ENCODE measurements at regions not wholly inside any gene's neighbourhood (a gene's known extent, or its start where the extent isn't known, plus 50 kb on each side); places are given as distances from the start of the nearest gene placed in this dataset.

- H3K4me1 ChIP-seq (replicated peaks in 1 of 2) = no peaks in the 10 kb centered on the region
- H3K4me3 ChIP-seq = no peak overlapping the region
- H3K27ac ChIP-seq = no peak overlapping the region
- in situ Hi-C loops (cut with MboI; ENCODE audit: low pct_unique_long_range_greater_than_20kb in 2 of 9, low sequenced_read_pairs in 9 of 9, unreplicated experiment in 9 of 9) = loop anchor here in 1 of 9 experiments (25.0 kb wide), 1 partner anchor 479 kb away; no protein-coding TSS in a partner anchor
- 0 to 100% (median 14%) methylated on average over 1 to 2 of the region's 2 CpGs; no CpG with 5 or more reads in 5 of the 10 experiments for WGBS, 10 experiments
- ATAC-seq (replicated peaks in 6 of 8) = peak in 3 of 8 experiments; percentile 43 to 61 (median 53)
Measured at GRCh38 chrX:113741744-113742143, 842.1 kb upstream of the HTR2C start.

GRCh38 chrX:113728937-113729336 is 854.9 kb upstream of the HTR2C start:
- Histone ChIP-seq H3K27ac (no peak overlapping the region), H3K4me3 (no peak overlapping the region), H3K4me1 (replicated peaks in 1 of 2) (no peaks in the 10 kb centered on the region)
- no peak for ATAC-seq (replicated peaks in 6 of 8)
- 42 to 80% (median 79%) methylated on average over 1 to 2 of the region's 2 CpGs; no CpG with 5 or more reads in 7 of the 10 experiments for WGBS, 10 experiments
- in situ Hi-C loops (cut with MboI; ENCODE audit: low pct_unique_long_range_greater_than_20kb in 2 of 9, low sequenced_read_pairs in 9 of 9, unreplicated experiment in 9 of 9) = loop anchor here in 1 of 9 experiments (25.0 kb wide), 1 partner anchor 467 kb away; no protein-coding TSS in a partner anchor

- WGBS, 10 experiments = 14 to 82% (median 41%) methylated on average over 1 to 3 of the region's 3 CpGs; no CpG with 5 or more reads in 6 of the 10 experiments
- no peaks in the 10 kb centered on the region for H3K4me1 ChIP-seq (replicated peaks in 1 of 2)
- no peak for ATAC-seq (replicated peaks in 6 of 8)
- no peak overlapping the region for H3K27ac ChIP-seq
- H3K4me3 ChIP-seq = no peak overlapping the region
- in situ Hi-C loops (cut with MboI; ENCODE audit: low pct_unique_long_range_greater_than_20kb in 2 of 9, low sequenced_read_pairs in 9 of 9, unreplicated experiment in 9 of 9) = loop anchor here in 1 of 9 experiments (25.0 kb wide), 1 partner anchor 465 kb away; no protein-coding TSS in a partner anchor
Measured at GRCh38 chrX:113726898-113727297, 857.0 kb upstream of the HTR2C start.

- 88 to 100% (median 97%) methylated on average over 1 to 4 of the region's 4 CpGs; no CpG with 5 or more reads in 6 of the 10 experiments for WGBS, 10 experiments
- no peak for ATAC-seq (replicated peaks in 6 of 8)
- in situ Hi-C loops (cut with MboI; ENCODE audit: low pct_unique_long_range_greater_than_20kb in 2 of 9, low sequenced_read_pairs in 9 of 9, unreplicated experiment in 9 of 9) = loop anchor here in 1 of 9 experiments (25.0 kb wide), 1 partner anchor 464 kb away; no protein-coding TSS in a partner anchor
- H3K27ac ChIP-seq = no peak overlapping the region
- H3K4me3 ChIP-seq = no peak overlapping the region
- H3K4me1 ChIP-seq (replicated peaks in 1 of 2) = no peaks in the 10 kb centered on the region
Measured at GRCh38 chrX:113726466-113726865, 857.4 kb upstream of the HTR2C start.

GRCh38 chrX:113726009-113726408 is 857.9 kb upstream of the HTR2C start:
- 48 to 100% (median 97%) methylated on average over 2 to 3 of the region's 3 CpGs; no CpG with 5 or more reads in 5 of the 10 experiments for WGBS, 10 experiments
- Histone ChIP-seq H3K4me3 (no peak overlapping the region), H3K27ac (no peak overlapping the region), H3K4me1 (replicated peaks in 1 of 2) (no peaks in the 10 kb centered on the region)
- in situ Hi-C loops (cut with MboI; ENCODE audit: low pct_unique_long_range_greater_than_20kb in 2 of 9, low sequenced_read_pairs in 9 of 9, unreplicated experiment in 9 of 9) = loop anchor here in 1 of 9 experiments (25.0 kb wide), 1 partner anchor 464 kb away; no protein-coding TSS in a partner anchor
- ATAC-seq (replicated peaks in 6 of 8) = no peak

- ATAC-seq (replicated peaks in 6 of 8) = no peak
- 20 to 80% (median 42%) methylated on average over 1 to 2 of the region's 3 CpGs; no CpG with 5 or more reads in 7 of the 10 experiments for WGBS, 10 experiments
- in situ Hi-C loops (cut with MboI; ENCODE audit: low pct_unique_long_range_greater_than_20kb in 2 of 9, low sequenced_read_pairs in 9 of 9, unreplicated experiment in 9 of 9) = no loop called here
- no peaks in the 10 kb centered on the region for H3K4me1 ChIP-seq (replicated peaks in 1 of 2)
- H3K27ac ChIP-seq = no peak overlapping the region
- H3K4me3 ChIP-seq = no peak overlapping the region
Measured at GRCh38 chrX:113699939-113700338, 859.3 kb upstream of the AMOT start.

- ATAC-seq (replicated peaks in 6 of 8) = no peak
- H3K4me1 ChIP-seq (replicated peaks in 1 of 2) = no peaks in the 10 kb centered on the region
- no peak overlapping the region for H3K4me3 ChIP-seq
- H3K27ac ChIP-seq = no peak overlapping the region
- WGBS, 10 experiments = 54 to 100% (median 100%) methylated on average over 1 of the region's 1 CpG; no CpG with 5 or more reads in 5 of the 10 experiments
- in situ Hi-C loops (cut with MboI; ENCODE audit: low pct_unique_long_range_greater_than_20kb in 2 of 9, low sequenced_read_pairs in 9 of 9, unreplicated experiment in 9 of 9) = no loop called here
Measured at GRCh38 chrX:113675278-113675677, 834.6 kb upstream of the AMOT start.

- Histone ChIP-seq H3K4me1 (replicated peaks in 1 of 2) (no peaks in the 10 kb centered on the region), H3K27ac (no peak overlapping the region), H3K4me3 (no peak overlapping the region)
- in situ Hi-C loops (cut with MboI; ENCODE audit: low pct_unique_long_range_greater_than_20kb in 2 of 9, low sequenced_read_pairs in 9 of 9, unreplicated experiment in 9 of 9) = no loop called here
- ATAC-seq (replicated peaks in 6 of 8) = no peak
- 11 to 37% methylated on average over 1 to 2 of the region's 2 CpGs; no CpG with 5 or more reads in 8 of the 10 experiments for WGBS, 10 experiments
Measured at GRCh38 chrX:113651306-113651705, 810.7 kb upstream of the AMOT start.

- WGBS, 10 experiments = 0 to 100% (median 72%) methylated on average over 1 to 3 of the region's 3 CpGs; no CpG with 5 or more reads in 2 of the 10 experiments
- peak in 2 of 8 experiments; percentile 27 to 48 for ATAC-seq (replicated peaks in 6 of 8)
- Histone ChIP-seq H3K4me1 (replicated peaks in 1 of 2) (no peaks in the 10 kb centered on the region), H3K4me3 (no peak overlapping the region), H3K27ac (no peak overlapping the region)
- in situ Hi-C loops (cut with MboI; ENCODE audit: low pct_unique_long_range_greater_than_20kb in 2 of 9, low sequenced_read_pairs in 9 of 9, unreplicated experiment in 9 of 9) = no loop called here
Measured at GRCh38 chrX:113644426-113644825, 803.8 kb upstream of the AMOT start.

- H3K27ac ChIP-seq = no peak overlapping the region
- no peak for ATAC-seq (replicated peaks in 6 of 8)
- no peaks in the 10 kb centered on the region for H3K4me1 ChIP-seq (replicated peaks in 1 of 2)
- 5 to 100% (median 92%) methylated on average over 1 to 2 of the region's 2 CpGs; no CpG with 5 or more reads in 5 of the 10 experiments for WGBS, 10 experiments
- no peak overlapping the region for H3K4me3 ChIP-seq
- in situ Hi-C loops (cut with MboI; ENCODE audit: low pct_unique_long_range_greater_than_20kb in 2 of 9, low sequenced_read_pairs in 9 of 9, unreplicated experiment in 9 of 9) = no loop called here
Measured at GRCh38 chrX:113634565-113634964, 793.9 kb upstream of the AMOT start.

GRCh38 chrX:113629326-113629725 is 788.7 kb upstream of the AMOT start:
- ATAC-seq (replicated peaks in 6 of 8) = peak in 1 of 8 experiments; percentile 25
- WGBS, 10 experiments = 17 to 100% (median 83%) methylated on average over 1 to 3 of the region's 3 CpGs; no CpG with 5 or more reads in 2 of the 10 experiments

GRCh38 chrX:113594123-113594841 is 753.7 kb upstream of the AMOT start:
- Histone ChIP-seq H3K4me1 (replicated peaks in 1 of 2) (no peaks in the 10 kb centered on the region), H3K4me3 (no peak overlapping the region), H3K27ac (no peak overlapping the region)
- in situ Hi-C loops (cut with MboI; ENCODE audit: low pct_unique_long_range_greater_than_20kb in 2 of 9, low sequenced_read_pairs in 9 of 9, unreplicated experiment in 9 of 9) = no loop called here
- 30 to 100% (median 86%) methylated on average over 1 to 5 of the region's 6 CpGs; no CpG with 5 or more reads in 5 of the 10 experiments for WGBS, 10 experiments
- ATAC-seq (replicated peaks in 6 of 8) = peak in 2 of 8 experiments; percentile 73 to 85

More at GRCh38 chrX:113629326-113629725, 788.7 kb upstream of the AMOT start:
- in situ Hi-C loops (cut with MboI; ENCODE audit: low pct_unique_long_range_greater_than_20kb in 2 of 9, low sequenced_read_pairs in 9 of 9, unreplicated experiment in 9 of 9) = no loop called here
- Histone ChIP-seq H3K4me1 (replicated peaks in 1 of 2) (peaks cover 0 to 6% of the 10 kb centered on the region in 2 donors), H3K4me3 (no peak overlapping the region), H3K27ac (no peak overlapping the region)

- WGBS, 10 experiments = 21 to 100% (median 87%) methylated on average over 1 to 9 of the region's 15 CpGs; no CpG with 5 or more reads in 6 of the 10 experiments
- Histone ChIP-seq H3K27ac (no peak overlapping the region), H3K4me1 (replicated peaks in 1 of 2) (no peaks in the 10 kb centered on the region), H3K4me3 (no peak overlapping the region)
- ATAC-seq (replicated peaks in 6 of 8) = no peak
- in situ Hi-C loops (cut with MboI; ENCODE audit: low pct_unique_long_range_greater_than_20kb in 2 of 9, low sequenced_read_pairs in 9 of 9, unreplicated experiment in 9 of 9) = no loop called here
Measured at GRCh38 chrX:113586281-113586898, 745.8 kb upstream of the AMOT start.

All from motor neuron (in vitro differentiated cells).